Activated naive CD4-positive, alpha-beta T cell treated with anti-CD3 and anti-CD28 coated beads, Interleukin-2, amount 10 ng/mL, durations not matched to agents 7 days and 5 days (primary cell): ENCODE measurements at regions not wholly inside any gene's neighbourhood (a gene's known extent, or its start where the extent isn't known, plus 50 kb on each side); places are given as distances from the start of the nearest gene placed in this dataset.

Experiments used
- CTCF ChIA-PET: fragments of 350-600 bp; sonication (Branson Sonifier 250); formaldehyde crosslinking; loops from one replicate; lab custom pipeline; 2021; ENCODE audit warnings: antibody characterized with exemption; lab: Charles Lee
- DNase-seq: peaks from one replicate; pipeline ENCODE4 v3.0.0-alpha.2; 2020
- H3K27ac Mint-ChIP-seq: one replicate; pipeline ENCODE4 v1.8.0; 2021; ENCODE audit warnings: mild to moderate bottlenecking, moderate library complexity, mixed read lengths
- H3K27me3 Mint-ChIP-seq: one replicate; pipeline ENCODE4 v1.8.0; 2021; ENCODE audit warnings: mild to moderate bottlenecking, mixed read lengths
- H3K36me3 Mint-ChIP-seq: one replicate; pipeline ENCODE4 v1.8.0; 2021; ENCODE audit warnings: mixed read lengths
- H3K4me1 Mint-ChIP-seq: one replicate; pipeline ENCODE4 v1.8.0; 2021; ENCODE audit warnings: mixed read lengths
- H3K4me3 Mint-ChIP-seq: one replicate; pipeline ENCODE4 v1.8.0; 2021; ENCODE audit warnings: mild to moderate bottlenecking, moderate library complexity, mixed read lengths
- H3K9me3 Mint-ChIP-seq: one replicate; pipeline ENCODE4 v1.8.0; 2021; ENCODE audit warnings: mixed read lengths

GRCh38 chr6:87909849-87910248 lies 137.8 kb upstream of the SPACA1 start:
- no peak for DNase-seq
- H3K27ac Mint-ChIP-seq, result no peak overlapping the region
- H3K9me3 Mint-ChIP-seq, result no peaks in the 10 kb centered on the region
- peaks cover 30% of the 10 kb centered on the region for H3K4me1 Mint-ChIP-seq
- no peak overlapping the region for H3K4me3 Mint-ChIP-seq
- H3K36me3 Mint-ChIP-seq, result no peaks in the 10 kb centered on the region
- peaks cover 27% of the 10 kb centered on the region for H3K27me3 Mint-ChIP-seq
- CTCF ChIA-PET, result no interaction called here

GRCh38 chr6:87908978-87909811 lies 138.4 kb upstream of the SPACA1 start:
- H3K9me3 Mint-ChIP-seq, result no peaks in the 10 kb centered on the region
- CTCF ChIA-PET, result no interaction called here

GRCh38 chr6:87907521-87907920 lies 140.1 kb upstream of the SPACA1 start:
- Mint-ChIP-seq H3K27ac (no peak overlapping the region), H3K9me3 (no peaks in the 10 kb centered on the region), H3K4me3 (no peak overlapping the region), H3K27me3 (peaks cover 22% of the 10 kb centered on the region), H3K4me1 (peaks cover 30% of the 10 kb centered on the region), H3K36me3 (no peaks in the 10 kb centered on the region)
- peak; percentile 26 for DNase-seq
- CTCF ChIA-PET, result interaction anchor here (1.3 kb wide), 1 partner anchor 75 kb away, joined by 4 read pairs; no protein-coding TSS in a partner anchor

More at GRCh38 chr6:87908978-87909811, 138.4 kb upstream of the SPACA1 start:
- H3K36me3 Mint-ChIP-seq, result no peaks in the 10 kb centered on the region
- no peak for DNase-seq
- H3K4me3 Mint-ChIP-seq, result no peak overlapping the region
- peaks cover 30% of the 10 kb centered on the region for H3K4me1 Mint-ChIP-seq
- H3K27me3 Mint-ChIP-seq, result peaks cover 27% of the 10 kb centered on the region
- no peak overlapping the region for H3K27ac Mint-ChIP-seq

GRCh38 chr6:87905101-87905641 lies 142.5 kb upstream of the SPACA1 start:
- Mint-ChIP-seq H3K27me3 (peaks cover 9% of the 10 kb centered on the region), H3K9me3 (no peaks in the 10 kb centered on the region), H3K27ac (no peak overlapping the region), H3K4me3 (no peak overlapping the region), H3K36me3 (no peaks in the 10 kb centered on the region), H3K4me1 (peaks cover 30% of the 10 kb centered on the region)
- CTCF ChIA-PET, result no interaction called here
- no peak for DNase-seq

GRCh38 chr6:87904011-87904410 lies 143.6 kb upstream of the SPACA1 start:
- no peak overlapping the region for H3K4me3 Mint-ChIP-seq
- CTCF ChIA-PET, result no interaction called here

GRCh38 chr6:87903323-87903722 lies 144.3 kb upstream of the SPACA1 start:
- Mint-ChIP-seq H3K4me1 (peaks cover 20% of the 10 kb centered on the region), H3K9me3 (no peaks in the 10 kb centered on the region), H3K4me3 (no peak overlapping the region), H3K27me3 (peaks cover 4% of the 10 kb centered on the region), H3K36me3 (no peaks in the 10 kb centered on the region), H3K27ac (no peak overlapping the region)
- CTCF ChIA-PET, result no interaction called here
- no peak for DNase-seq

More at GRCh38 chr6:87904011-87904410, 143.6 kb upstream of the SPACA1 start:
- Mint-ChIP-seq H3K4me1 (peaks cover 27% of the 10 kb centered on the region), H3K36me3 (no peaks in the 10 kb centered on the region), H3K27ac (no peak overlapping the region), H3K27me3 (peaks cover 7% of the 10 kb centered on the region), H3K9me3 (no peaks in the 10 kb centered on the region)
- no peak for DNase-seq

GRCh38 chr6:87902383-87902782 lies 145.3 kb upstream of the SPACA1 start:
- Mint-ChIP-seq H3K36me3 (no peaks in the 10 kb centered on the region), H3K4me3 (no peak overlapping the region), H3K27me3 (peaks cover 4% of the 10 kb centered on the region), H3K9me3 (no peaks in the 10 kb centered on the region), H3K27ac (no peak overlapping the region), H3K4me1 (peaks cover 10% of the 10 kb centered on the region)
- DNase-seq, result no peak
- CTCF ChIA-PET, result no interaction called here

GRCh38 chr6:87901613-87902012 lies 146.0 kb upstream of the SPACA1 start:
- H3K4me3 Mint-ChIP-seq, result no peak overlapping the region
- no peak for DNase-seq
- no peaks in the 10 kb centered on the region for H3K9me3 Mint-ChIP-seq
- no peak overlapping the region for H3K27ac Mint-ChIP-seq
- H3K4me1 Mint-ChIP-seq, result peaks cover 3% of the 10 kb centered on the region
- peaks cover 4% of the 10 kb centered on the region for H3K27me3 Mint-ChIP-seq
- CTCF ChIA-PET, result no interaction called here
- H3K36me3 Mint-ChIP-seq, result no peaks in the 10 kb centered on the region

- Mint-ChIP-seq H3K36me3 (no peaks in the 10 kb centered on the region), H3K4me3 (no peak overlapping the region), H3K27me3 (no peaks in the 10 kb centered on the region), H3K9me3 (no peaks in the 10 kb centered on the region), H3K4me1 (no peaks in the 10 kb centered on the region), H3K27ac (no peak overlapping the region)
- CTCF ChIA-PET, result no interaction called here
- DNase-seq, result no peak
These were observed 147.4 kb upstream of the SPACA1 start for GRCh38 chr6:87900160-87900698.

GRCh38 chr6:87899499-87900147 lies 148.0 kb upstream of the SPACA1 start:
- no peak for DNase-seq
- Mint-ChIP-seq H3K36me3 (no peaks in the 10 kb centered on the region), H3K9me3 (no peaks in the 10 kb centered on the region), H3K27ac (no peak overlapping the region), H3K4me3 (no peak overlapping the region), H3K27me3 (no peaks in the 10 kb centered on the region), H3K4me1 (no peaks in the 10 kb centered on the region)
- CTCF ChIA-PET, result no interaction called here

GRCh38 chr6:87897663-87898062 lies 150.0 kb upstream of the SPACA1 start:
- no peak for DNase-seq
- peaks cover 4% of the 10 kb centered on the region for H3K27me3 Mint-ChIP-seq
- H3K9me3 Mint-ChIP-seq, result no peaks in the 10 kb centered on the region
- no peaks in the 10 kb centered on the region for H3K36me3 Mint-ChIP-seq
- CTCF ChIA-PET, result no interaction called here
- no peak overlapping the region for H3K4me3 Mint-ChIP-seq
- H3K4me1 Mint-ChIP-seq, result no peaks in the 10 kb centered on the region
- no peak overlapping the region for H3K27ac Mint-ChIP-seq

GRCh38 chr6:87897013-87897412 lies 150.6 kb upstream of the SPACA1 start:
- Mint-ChIP-seq H3K4me1 (no peaks in the 10 kb centered on the region), H3K36me3 (no peaks in the 10 kb centered on the region), H3K27me3 (peaks cover 4% of the 10 kb centered on the region), H3K9me3 (no peaks in the 10 kb centered on the region), H3K27ac (no peak overlapping the region), H3K4me3 (no peak overlapping the region)
- no peak for DNase-seq
- CTCF ChIA-PET, result no interaction called here

- H3K36me3 Mint-ChIP-seq, result no peaks in the 10 kb centered on the region
- CTCF ChIA-PET, result no interaction called here
- no peak for DNase-seq
- no peak overlapping the region for H3K4me3 Mint-ChIP-seq
- H3K4me1 Mint-ChIP-seq, result no peaks in the 10 kb centered on the region
- H3K27me3 Mint-ChIP-seq, result peaks cover 10% of the 10 kb centered on the region
- H3K27ac Mint-ChIP-seq, result no peak overlapping the region
- H3K9me3 Mint-ChIP-seq, result no peaks in the 10 kb centered on the region
These were observed 160.4 kb upstream of the SPACA1 start for GRCh38 chr6:87887266-87887665.

GRCh38 chr6:87884203-87884602 lies 163.4 kb upstream of the SPACA1 start:
- Mint-ChIP-seq H3K36me3 (no peaks in the 10 kb centered on the region), H3K27ac (no peak overlapping the region), H3K4me1 (no peaks in the 10 kb centered on the region), H3K27me3 (peaks cover 7% of the 10 kb centered on the region), H3K9me3 (no peaks in the 10 kb centered on the region), H3K4me3 (no peak overlapping the region)
- DNase-seq, result no peak
- CTCF ChIA-PET, result no interaction called here
